Erythroblast (primary cell): ENCODE measurements at regions not wholly inside any gene's neighbourhood (a gene's known extent, or its start where the extent isn't known, plus 50 kb on each side); places are given as distances from the start of the nearest gene placed in this dataset.

ENCODE experiments used
- GATA1 ChIP-seq: IDR thresholded peaks from 2 replicates; pipeline ENCODE4 v1.6.1; 2011; ENCODE audit warnings: low read depth, mild to moderate bottlenecking, control low read depth, low read length, moderate library complexity
- POLR2A ChIP-seq: IDR thresholded peaks from 2 replicates; pipeline ENCODE4 v1.6.1; 2011; ENCODE audit warnings: mild to moderate bottlenecking, low read length

- TF ChIP-seq POLR2A: no peak
- no peak for TF ChIP-seq GATA1
These were observed 154.5 kb upstream of the BLID start for GRCh38 chr11:122270535-122270934.
